ENCODE measurements at regions not wholly inside any gene's neighbourhood (a gene's known extent, or its start where the extent isn't known, plus 50 kb on each side); places are given as distances from the start of the nearest gene placed in this dataset.

DNA sequence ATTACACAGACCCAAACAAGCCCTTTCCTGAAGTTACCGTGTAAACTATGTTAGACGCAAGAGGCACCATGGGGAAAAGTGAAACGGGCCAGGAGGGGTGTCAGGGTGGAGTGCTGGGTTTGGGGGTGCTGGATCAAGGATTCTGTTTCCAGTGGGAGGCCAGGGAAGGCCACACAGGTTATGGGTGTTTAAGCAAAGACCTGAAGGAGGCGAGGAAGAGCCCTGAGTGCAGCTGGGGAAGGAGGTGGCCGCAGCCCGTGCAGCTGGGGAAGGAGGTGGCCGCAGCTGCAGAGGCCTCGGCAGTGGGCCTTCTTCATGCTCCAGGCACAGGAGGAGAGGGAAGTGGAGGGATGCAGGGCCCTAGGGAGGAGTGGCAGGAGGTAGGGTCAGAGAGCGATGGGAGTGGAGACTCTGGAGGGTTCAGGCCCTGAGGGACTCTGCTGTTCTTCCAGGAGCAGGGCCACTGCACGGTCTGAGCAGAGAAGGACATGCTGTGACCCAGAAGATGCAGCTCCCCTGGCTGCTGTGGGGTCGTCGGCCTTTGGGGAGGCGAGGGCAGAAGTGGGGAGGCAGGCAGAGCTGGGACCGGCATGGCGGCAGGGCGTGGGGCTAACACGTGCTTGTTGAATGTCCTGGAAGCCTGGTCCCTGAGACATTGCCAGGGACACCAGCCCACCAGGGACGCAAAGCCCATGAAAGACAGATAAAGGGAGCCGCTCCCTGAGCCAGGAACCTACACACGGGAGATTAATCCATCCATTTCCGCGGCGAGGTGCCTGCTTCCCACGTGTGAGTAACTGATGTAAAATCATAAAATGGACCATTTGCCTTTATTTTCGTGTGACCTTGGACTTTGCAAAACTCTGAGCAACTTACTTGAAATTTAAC is 1049.1 kb downstream of the BRD1 start:
- no peak overlapping the region for H3K4me3 ChIP-seq (ENCODE audit: low read depth, low read length)
- DNase-seq (ENCODE audit: low read depth) = no peak
- TF ChIP-seq, protein P1, sequence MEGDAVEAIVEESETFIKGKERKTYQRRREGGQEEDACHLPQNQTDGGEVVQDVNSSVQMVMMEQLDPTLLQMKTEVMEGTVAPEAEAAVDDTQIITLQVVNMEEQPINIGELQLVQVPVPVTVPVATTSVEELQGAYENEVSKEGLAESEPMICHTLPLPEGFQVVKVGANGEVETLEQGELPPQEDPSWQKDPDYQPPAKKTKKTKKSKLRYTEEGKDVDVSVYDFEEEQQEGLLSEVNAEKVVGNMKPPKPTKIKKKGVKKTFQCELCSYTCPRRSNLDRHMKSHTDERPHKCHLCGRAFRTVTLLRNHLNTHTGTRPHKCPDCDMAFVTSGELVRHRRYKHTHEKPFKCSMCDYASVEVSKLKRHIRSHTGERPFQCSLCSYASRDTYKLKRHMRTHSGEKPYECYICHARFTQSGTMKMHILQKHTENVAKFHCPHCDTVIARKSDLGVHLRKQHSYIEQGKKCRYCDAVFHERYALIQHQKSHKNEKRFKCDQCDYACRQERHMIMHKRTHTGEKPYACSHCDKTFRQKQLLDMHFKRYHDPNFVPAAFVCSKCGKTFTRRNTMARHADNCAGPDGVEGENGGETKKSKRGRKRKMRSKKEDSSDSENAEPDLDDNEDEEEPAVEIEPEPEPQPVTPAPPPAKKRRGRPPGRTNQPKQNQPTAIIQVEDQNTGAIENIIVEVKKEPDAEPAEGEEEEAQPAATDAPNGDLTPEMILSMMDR (IDR thresholded peaks at IDR 0.05; ENCODE audit: low read depth, low read length, missing control alignments) = no peak

DNA sequence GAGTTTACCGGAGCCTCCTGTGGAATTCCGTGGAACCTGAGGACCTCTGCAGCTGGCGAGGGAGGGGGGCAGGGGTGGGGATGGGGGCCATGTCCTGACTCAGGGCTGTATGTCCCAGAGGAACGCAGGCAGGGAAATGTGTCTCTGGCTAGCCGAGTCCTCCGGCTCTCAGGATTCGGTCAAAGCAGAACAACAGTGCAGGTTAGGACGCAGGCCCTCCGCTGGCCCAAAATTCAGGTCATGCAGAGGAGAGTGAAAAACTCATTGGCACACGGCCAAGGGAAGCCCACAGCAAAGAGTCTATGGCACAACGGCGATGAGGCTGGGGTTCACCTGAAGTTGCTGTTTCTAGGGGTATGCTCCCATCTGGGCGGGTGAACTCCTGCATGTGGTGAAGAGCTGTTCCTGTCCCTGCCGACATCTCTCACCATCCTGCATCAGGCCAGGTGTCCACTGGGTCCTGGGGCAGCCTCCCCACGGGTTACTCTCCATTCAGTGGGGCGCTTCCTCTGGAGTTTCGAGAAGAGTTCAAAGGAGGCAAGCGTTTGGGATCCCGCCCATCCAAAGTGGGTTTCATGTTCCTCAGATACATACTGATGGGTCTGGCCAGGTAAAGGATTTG is 1055.3 kb downstream of the BRD1 start:
- TF ChIP-seq, protein P1 (IDR thresholded peaks at IDR 0.05; ENCODE audit: low read depth, low read length, missing control alignments) = no peak
- no peak for DNase-seq (ENCODE audit: low read depth)

DNA sequence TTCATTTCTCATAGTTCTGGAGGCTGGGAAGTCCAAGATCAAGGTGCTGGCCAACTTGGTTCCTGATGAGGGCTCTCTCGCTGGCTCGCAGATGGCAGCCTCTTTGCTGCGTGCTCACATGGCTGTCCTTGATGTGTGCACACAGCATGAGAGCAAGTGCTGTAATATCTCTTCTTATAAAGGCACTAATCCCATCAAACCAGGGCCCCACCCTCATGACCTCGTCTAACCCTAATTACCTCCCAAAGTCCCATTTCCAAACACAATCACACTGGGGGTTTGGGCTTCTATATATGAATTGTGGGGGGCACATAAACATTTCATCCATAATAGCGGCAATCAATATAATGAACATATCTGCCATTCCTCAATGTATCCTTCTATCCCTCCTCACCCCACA is 1062.1 kb downstream of the BRD1 start:
- no peak overlapping the region for H3K4me3 ChIP-seq (ENCODE audit: low read depth, low read length)
- TF ChIP-seq, protein P1 (IDR thresholded peaks at IDR 0.05; ENCODE audit: low read depth, low read length, missing control alignments) = no peak
- DNase-seq (ENCODE audit: low read depth) = no peak

More for the DNA sequence above, 1055.3 kb downstream of the BRD1 start:
- H3K4me3 ChIP-seq (ENCODE audit: low read depth, low read length) = no peak overlapping the region

DNA sequence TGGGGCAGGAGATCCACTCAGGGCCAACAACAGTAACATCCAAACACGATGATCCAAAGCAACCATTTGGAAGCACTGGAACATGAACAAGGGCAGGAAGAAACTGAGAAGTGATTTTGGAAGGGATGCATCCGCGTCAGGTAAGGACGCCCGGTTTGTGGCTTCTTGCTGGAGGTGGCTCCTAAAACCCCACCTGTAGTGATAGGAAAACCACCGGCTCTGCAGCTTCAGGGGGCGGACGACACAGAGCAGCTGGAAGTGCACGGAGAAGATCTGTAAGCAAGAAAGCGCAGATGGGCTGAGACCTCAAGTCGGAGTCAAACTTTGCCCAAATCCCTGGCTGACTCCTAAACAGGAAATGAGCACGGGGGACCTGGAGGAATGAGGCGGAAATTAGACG is 1066.1 kb downstream of the BRD1 start:
- TF ChIP-seq, protein P1 (IDR thresholded peaks at IDR 0.05; ENCODE audit: low read depth, low read length, missing control alignments) = no peak
- H3K4me3 ChIP-seq (ENCODE audit: low read depth, low read length) = no peak overlapping the region
- DNase-seq (ENCODE audit: low read depth) = no peak

DNA sequence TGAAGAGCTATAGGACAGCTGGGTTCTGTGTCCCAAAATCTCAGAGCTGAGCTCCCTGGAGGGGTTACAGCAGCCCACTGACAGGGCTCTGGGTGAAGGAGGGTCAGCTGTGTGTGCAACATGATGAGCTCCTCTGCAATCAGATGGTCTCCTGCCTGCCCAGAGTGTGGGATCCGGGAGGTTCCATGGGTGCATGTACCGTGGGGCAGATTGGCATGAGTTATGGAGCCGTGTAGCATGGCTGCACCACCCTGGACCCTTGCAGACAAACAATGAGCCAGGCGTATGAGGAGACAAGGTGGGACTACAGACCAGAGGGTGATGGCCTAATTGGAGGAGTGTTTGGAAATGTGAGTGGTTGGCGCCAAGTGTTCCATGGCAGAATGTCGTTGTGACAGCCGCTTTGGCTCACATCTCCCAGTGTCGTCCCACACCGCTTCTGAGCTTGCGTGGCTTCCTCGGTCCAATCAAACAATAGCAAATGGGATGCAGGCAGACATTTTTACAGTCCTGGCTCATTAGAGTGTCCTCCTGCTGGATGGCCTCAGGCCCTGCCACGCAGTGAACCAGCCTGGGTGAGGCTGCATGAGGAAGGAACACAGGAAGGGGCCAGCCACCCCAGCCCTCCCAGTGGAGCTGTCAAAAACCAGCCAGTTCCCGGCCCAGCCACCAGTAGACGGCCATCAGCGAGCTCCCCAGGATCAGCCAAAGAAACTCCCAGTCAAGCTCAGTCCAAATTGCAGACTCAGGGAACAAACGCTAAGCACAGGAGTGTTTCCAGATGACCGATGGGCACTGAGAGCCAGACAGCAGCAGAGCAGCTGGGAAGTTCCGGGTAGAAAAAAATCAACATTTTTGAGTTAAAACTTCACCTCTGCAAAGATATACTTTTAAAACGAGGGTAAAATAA is 1066.9 kb downstream of the BRD1 start:
- TF ChIP-seq, protein P1 (IDR thresholded peaks at IDR 0.05; ENCODE audit: low read depth, low read length, missing control alignments) = no peak
- no peak for DNase-seq (ENCODE audit: low read depth)
- H3K4me3 ChIP-seq (ENCODE audit: low read depth, low read length) = no peak overlapping the region

DNA sequence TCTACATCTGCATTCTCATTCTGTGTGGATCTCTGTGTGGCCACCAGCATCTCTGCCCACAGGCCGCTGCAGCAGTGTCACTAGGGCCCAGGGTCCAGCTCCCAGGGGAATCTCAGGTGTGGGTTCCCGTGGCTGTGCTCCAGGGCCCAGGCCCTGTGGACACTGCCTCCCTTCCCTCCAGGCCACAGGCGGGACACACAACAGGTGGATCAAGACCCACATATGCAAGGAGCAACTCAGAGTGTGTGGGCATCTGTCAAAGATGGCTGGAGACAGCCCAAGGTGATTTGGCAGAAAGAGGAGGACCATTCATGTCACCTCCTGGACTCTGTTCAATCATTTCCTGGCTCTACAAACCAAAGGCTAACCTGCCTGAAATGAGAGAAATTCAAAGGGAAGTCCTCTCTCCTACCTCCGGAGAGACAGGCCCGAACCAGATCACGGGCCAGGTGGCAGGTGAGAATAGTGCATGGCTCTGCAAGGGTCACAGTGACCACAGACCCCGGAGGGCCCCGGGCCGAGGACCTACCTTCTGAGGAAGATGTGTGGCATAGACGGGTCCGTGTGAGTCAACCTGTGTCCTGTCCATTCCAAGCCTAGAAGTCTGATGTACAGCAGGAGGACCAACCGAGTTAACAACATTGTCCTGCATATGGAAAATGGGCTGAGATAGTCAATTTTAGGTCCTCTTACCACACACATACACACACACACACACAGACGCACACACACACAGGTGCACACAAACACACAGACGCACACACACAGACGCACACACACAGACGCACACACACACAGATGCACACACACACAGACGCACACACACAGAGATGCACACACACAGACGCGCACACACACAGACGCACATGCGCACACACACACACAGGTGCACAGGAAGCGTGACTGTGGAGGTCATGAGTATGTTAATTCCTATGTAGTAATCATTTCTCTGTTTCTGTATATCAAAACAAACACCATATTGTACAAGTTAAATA is 1068.5 kb downstream of the BRD1 start:
- DNase-seq (ENCODE audit: low read depth) = no peak
- TF ChIP-seq, protein P1 (IDR thresholded peaks at IDR 0.05; ENCODE audit: low read depth, low read length, missing control alignments) = no peak

More for the DNA sequence above, 1068.5 kb downstream of the BRD1 start:
- no peak overlapping the region for H3K4me3 ChIP-seq (ENCODE audit: low read depth, low read length)
